T-cell (primary cell): ENCODE measurements at regions not wholly inside any gene's neighbourhood (a gene's known extent, or its start where the extent isn't known, plus 50 kb on each side); places are given as distances from the start of the nearest gene placed in this dataset.

Source experiments
- ATAC-seq, 4 experiments: fragments of 200-7000 bp in 3 of 4; fragments of 150-1000 bp in 1 of 4; cut with Tn5 transposase; replicated peaks in 1 of 4; 1 replicate in 3 of 4; 2 replicates in 1 of 4; pipeline ENCODE4 v1.10.0; 2021; ENCODE audit warnings: moderate library complexity in 3 of 4, mild to moderate bottlenecking in 2 of 4, moderate number of reproducible peaks in 1 of 4
- CTCF ChIA-PET, 2 donors: fragments of 300-600 bp; sonication (Branson Sonifier 250); formaldehyde crosslinking; loops; one replicate each; lab custom pipeline; 2022; ENCODE audit warnings: antibody characterized with exemption in 2 of 2; lab: Charles Lee
- POLR2A ChIA-PET, 2 donors: fragments of 300-600 bp; sonication (Branson Sonifier 250); formaldehyde crosslinking; loops; one replicate each; lab custom pipeline; 2022; ENCODE audit warnings: antibody characterized with exemption in 2 of 2; lab: Charles Lee
- DNase-seq, 35 experiments: peaks; one replicate each; pipeline versions ENCODE4 v3.0.0 to v3.0.0-alpha.2; 2013 to 2023
- H3K27ac ChIP-seq: one replicate; pipeline ENCODE4 v1.5.1; 2013; ENCODE audit warnings: low read length
- H3K27me3 ChIP-seq, 2 experiments: replicated peaks in 1 of 2; 1 replicate in 1 of 2; 2 replicates in 1 of 2; pipeline versions ENCODE4 v1.6.1 to v1.7.0; 2013; ENCODE audit warnings: low read length in 1 of 2, mixed read lengths in 1 of 2; ENCODE audit not compliant: control insufficient read depth in 2 of 2, insufficient read depth in 2 of 2; ENCODE audit errors: extremely low read depth in 1 of 2
- H3K36me3 ChIP-seq, 2 donors: 1 replicate in 1 of 2; 2 replicates in 1 of 2; pipeline versions ENCODE4 v1.6.1 to v1.7.0; 2013; ENCODE audit warnings: low read length in 1 of 2; ENCODE audit not compliant: control insufficient read depth in 2 of 2, insufficient read depth in 1 of 2; ENCODE audit errors: extremely low read depth in 1 of 2
- H3K4me1 ChIP-seq, 2 experiments: 1 replicate in 1 of 2; 2 replicates in 1 of 2; pipeline versions ENCODE4 v1.6.1 to v1.7.0; 2013; ENCODE audit warnings: low read length in 2 of 2, mixed read lengths in 1 of 2; ENCODE audit not compliant: insufficient read depth in 2 of 2, control insufficient read depth in 1 of 2; ENCODE audit errors: extremely low read depth in 1 of 2
- H3K4me3 ChIP-seq, 2 donors: 1 replicate in 1 of 2; 2 replicates in 1 of 2; pipeline versions ENCODE4 v1.5.1 to v1.7.0; 2013; ENCODE audit warnings: mild to moderate bottlenecking in 2 of 2, low read length in 1 of 2, moderate library complexity in 1 of 2; ENCODE audit not compliant: control insufficient read depth in 1 of 2; ENCODE audit errors: extremely low read depth in 1 of 2
- H3K9me3 ChIP-seq: 2 replicates; pipeline ENCODE4 v1.7.0; 2013
- H3K27ac Mint-ChIP-seq, 2 donors: one replicate each; pipeline ENCODE4 v1.8.0; 2020 to 2021; ENCODE audit warnings: mild to moderate bottlenecking in 2 of 2, mixed read lengths in 2 of 2
- H3K27me3 Mint-ChIP-seq, 2 donors: one replicate each; pipeline ENCODE4 v1.8.0; 2021 to 2022; ENCODE audit warnings: mixed read lengths in 2 of 2
- H3K36me3 Mint-ChIP-seq: one replicate; pipeline ENCODE4 v1.8.0; 2021; ENCODE audit warnings: mixed read lengths
- H3K4me1 Mint-ChIP-seq, 3 donors: one replicate each; pipeline ENCODE4 v1.8.0; 2020 to 2022; ENCODE audit warnings: mixed read lengths in 3 of 3, mild to moderate bottlenecking in 1 of 3
- H3K4me3 Mint-ChIP-seq, 3 donors: one replicate each; pipeline ENCODE4 v1.8.0; 2020 to 2022; ENCODE audit warnings: mild to moderate bottlenecking in 3 of 3, mixed read lengths in 3 of 3, moderate library complexity in 3 of 3
- H3K9me3 Mint-ChIP-seq, 3 donors: one replicate each; pipeline ENCODE4 v1.8.0; 2020 to 2022; ENCODE audit warnings: mixed read lengths in 3 of 3
- WGBS: methylation state at CpG from one replicate; pipeline ENCODE4 v1.1.5; 2013; ENCODE audit warnings: missing lambda C conversion rate; ENCODE audit not compliant: insufficient coverage; 5-methylcytosine and 5-hydroxymethylcytosine counted together

GRCh38 chr13:38121267-38121666 lies 228.4 kb upstream of the UFM1 start:
- ATAC-seq = no peak
- H3K4me3 Mint-ChIP-seq = no peak overlapping the region
- ChIA-PET POLR2A (no interaction called here), CTCF (no interaction called here)
- 100% methylated on average over 2 of the region's 4 CpGs for WGBS
- Histone ChIP-seq H3K27ac (no peak overlapping the region), H3K9me3 (no peaks in the 10 kb centered on the region), H3K4me3 (no peak overlapping the region), H3K27me3 (no peaks in the 10 kb centered on the region), H3K4me1 (no peaks in the 10 kb centered on the region), H3K36me3 (no peaks in the 10 kb centered on the region)
- H3K4me1 Mint-ChIP-seq = no peaks in the 10 kb centered on the region
- H3K27me3 Mint-ChIP-seq = no peaks in the 10 kb centered on the region
- H3K9me3 Mint-ChIP-seq = peaks cover 3 to 25% (median 6%) of the 10 kb centered on the region in 3 donors
- no peaks in the 10 kb centered on the region for H3K36me3 Mint-ChIP-seq
- no peak overlapping the region for H3K27ac Mint-ChIP-seq
- DNase-seq = no peak

GRCh38 chr13:38103851-38104250 lies 234.3 kb upstream of the TRPC4 start:
- Histone ChIP-seq H3K4me3 (no peak overlapping the region), H3K9me3 (no peaks in the 10 kb centered on the region), H3K27ac (no peak overlapping the region), H3K4me1 (no peaks in the 10 kb centered on the region), H3K36me3 (no peaks in the 10 kb centered on the region), H3K27me3 (no peaks in the 10 kb centered on the region)
- Mint-ChIP-seq H3K27ac (no peak overlapping the region), H3K9me3 (peaks cover 5 to 28% (median 18%) of the 10 kb centered on the region in 3 donors), H3K4me1 (no peaks in the 10 kb centered on the region), H3K36me3 (no peaks in the 10 kb centered on the region), H3K27me3 (no peaks in the 10 kb centered on the region), H3K4me3 (no peak overlapping the region)
- ATAC-seq = no peak
- ChIA-PET POLR2A (no interaction called here), CTCF (no interaction called here)
- DNase-seq = no peak

GRCh38 chr13:38099751-38100150 lies 230.2 kb upstream of the TRPC4 start:
- no peak overlapping the region for H3K4me3 Mint-ChIP-seq
- ATAC-seq (no peak), DNase-seq (no peak)
- POLR2A ChIA-PET = no interaction called here
- Histone ChIP-seq H3K27me3 (no peaks in the 10 kb centered on the region), H3K27ac (no peak overlapping the region), H3K9me3 (no peaks in the 10 kb centered on the region), H3K4me1 (no peaks in the 10 kb centered on the region), H3K4me3 (no peak overlapping the region), H3K36me3 (no peaks in the 10 kb centered on the region)
- H3K36me3 Mint-ChIP-seq = no peaks in the 10 kb centered on the region
- H3K9me3 Mint-ChIP-seq = peaks cover 2 to 11% (median 7%) of the 10 kb centered on the region in 3 donors
- CTCF ChIA-PET = no interaction called here
- H3K27ac Mint-ChIP-seq = no peak overlapping the region
- H3K27me3 Mint-ChIP-seq = no peaks in the 10 kb centered on the region
- no peaks in the 10 kb centered on the region for H3K4me1 Mint-ChIP-seq

- CTCF ChIA-PET = no interaction called here
- no peaks in the 10 kb centered on the region for H3K36me3 Mint-ChIP-seq
- H3K9me3 Mint-ChIP-seq = peaks cover 0 to 8% (median 3%) of the 10 kb centered on the region in 3 donors
- Histone ChIP-seq H3K27me3 (no peaks in the 10 kb centered on the region), H3K27ac (no peak overlapping the region), H3K4me1 (no peaks in the 10 kb centered on the region), H3K9me3 (no peaks in the 10 kb centered on the region), H3K4me3 (no peak overlapping the region), H3K36me3 (no peaks in the 10 kb centered on the region)
- H3K4me1 Mint-ChIP-seq = no peaks in the 10 kb centered on the region
- no peak overlapping the region for H3K4me3 Mint-ChIP-seq
- DNase-seq (no peak), ATAC-seq (no peak)
- POLR2A ChIA-PET = no interaction called here
- H3K27ac Mint-ChIP-seq = no peak overlapping the region
- WGBS = 83% methylated on average over 2 of the region's 4 CpGs
- no peaks in the 10 kb centered on the region for H3K27me3 Mint-ChIP-seq
Measured at GRCh38 chr13:38093425-38093824, 223.9 kb upstream of the TRPC4 start.

- Mint-ChIP-seq H3K27ac (no peak overlapping the region), H3K36me3 (no peaks in the 10 kb centered on the region), H3K4me3 (no peak overlapping the region), H3K9me3 (peaks cover 4 to 10% (median 6%) of the 10 kb centered on the region in 3 donors), H3K4me1 (no peaks in the 10 kb centered on the region), H3K27me3 (no peaks in the 10 kb centered on the region)
- H3K27ac ChIP-seq = no peak overlapping the region
- ChIA-PET CTCF (no interaction called here), POLR2A (no interaction called here)
- H3K36me3 ChIP-seq = no peaks in the 10 kb centered on the region
- no peak for ATAC-seq
- H3K27me3 ChIP-seq = no peaks in the 10 kb centered on the region
- WGBS = 71% methylated on average over 1 of the region's 2 CpGs
- no peak overlapping the region for H3K4me3 ChIP-seq
- no peaks in the 10 kb centered on the region for H3K9me3 ChIP-seq
- DNase-seq = no peak
- H3K4me1 ChIP-seq = no peaks in the 10 kb centered on the region
Measured at GRCh38 chr13:38090913-38091312, 221.3 kb upstream of the TRPC4 start.

GRCh38 chr13:38086721-38087120 lies 217.1 kb upstream of the TRPC4 start:
- POLR2A ChIA-PET = no interaction called here
- Mint-ChIP-seq H3K36me3 (no peaks in the 10 kb centered on the region), H3K4me1 (no peaks in the 10 kb centered on the region), H3K9me3 (peaks cover 7 to 31% (median 27%) of the 10 kb centered on the region in 3 donors), H3K4me3 (no peak overlapping the region), H3K27ac (no peak overlapping the region), H3K27me3 (no peaks in the 10 kb centered on the region)
- Histone ChIP-seq H3K4me3 (no peak overlapping the region), H3K27ac (no peak overlapping the region), H3K9me3 (no peaks in the 10 kb centered on the region), H3K4me1 (no peaks in the 10 kb centered on the region), H3K27me3 (no peaks in the 10 kb centered on the region), H3K36me3 (no peaks in the 10 kb centered on the region)
- WGBS = 55% methylated on average over 4 of the region's 4 CpGs
- ATAC-seq (no peak), DNase-seq (no peak)
- CTCF ChIA-PET = interaction anchor here in 1 of 2 donors (0.6 kb wide), 1 partner anchor 92 kb away, joined by 4 read pairs; no protein-coding TSS in a partner anchor

- no peaks in the 10 kb centered on the region for H3K27me3 Mint-ChIP-seq
- ChIA-PET CTCF (no interaction called here), POLR2A (no interaction called here)
- no peaks in the 10 kb centered on the region for H3K4me1 Mint-ChIP-seq
- ATAC-seq = no peak
- Histone ChIP-seq H3K36me3 (no peaks in the 10 kb centered on the region), H3K4me1 (no peaks in the 10 kb centered on the region), H3K27me3 (no peaks in the 10 kb centered on the region), H3K9me3 (no peaks in the 10 kb centered on the region), H3K4me3 (no peak overlapping the region), H3K27ac (no peak overlapping the region)
- no peaks in the 10 kb centered on the region for H3K36me3 Mint-ChIP-seq
- peaks cover 7 to 37% (median 33%) of the 10 kb centered on the region in 3 donors for H3K9me3 Mint-ChIP-seq
- DNase-seq = no peak
- H3K27ac Mint-ChIP-seq = no peak overlapping the region
- no peak overlapping the region for H3K4me3 Mint-ChIP-seq
- WGBS = 52% methylated on average over 3 of the region's 3 CpGs
Measured at GRCh38 chr13:38086013-38086412, 216.4 kb upstream of the TRPC4 start.
